ENCODE measurements at regions not wholly inside any gene's neighbourhood (a gene's known extent, or its start where the extent isn't known, plus 50 kb on each side); places are given as distances from the start of the nearest gene placed in this dataset.

DNA sequence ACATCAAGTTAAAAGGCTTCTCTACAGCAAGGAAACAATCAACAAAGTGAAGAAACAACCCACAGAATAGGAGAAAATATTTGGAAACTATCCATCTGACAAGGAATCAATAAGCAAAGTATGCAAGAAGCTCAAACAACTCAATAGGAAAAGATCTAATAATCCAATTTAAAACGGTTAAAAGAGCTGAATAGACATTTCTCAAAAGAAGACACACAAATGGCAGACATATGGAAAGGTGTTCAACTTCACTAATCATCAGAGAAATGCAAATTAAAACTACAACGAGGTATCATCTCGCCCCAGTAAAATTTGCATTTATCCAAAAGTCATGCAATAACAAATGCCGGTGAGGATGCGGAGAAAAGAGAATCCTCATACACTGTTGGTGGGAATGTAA, 82.2 kb upstream of the NECTIN3 start:
- TF ChIP-seq EZH2 (IDR thresholded peaks at IDR 0.05; ENCODE audit: borderline replicate concordance) (no peak), EZH2phosphoT487 (IDR thresholded peaks at IDR 0.05; ENCODE audit: low read depth, severe bottlenecking, unreplicated experiment) (no peak)
- TF ChIP-seq, protein P1, sequence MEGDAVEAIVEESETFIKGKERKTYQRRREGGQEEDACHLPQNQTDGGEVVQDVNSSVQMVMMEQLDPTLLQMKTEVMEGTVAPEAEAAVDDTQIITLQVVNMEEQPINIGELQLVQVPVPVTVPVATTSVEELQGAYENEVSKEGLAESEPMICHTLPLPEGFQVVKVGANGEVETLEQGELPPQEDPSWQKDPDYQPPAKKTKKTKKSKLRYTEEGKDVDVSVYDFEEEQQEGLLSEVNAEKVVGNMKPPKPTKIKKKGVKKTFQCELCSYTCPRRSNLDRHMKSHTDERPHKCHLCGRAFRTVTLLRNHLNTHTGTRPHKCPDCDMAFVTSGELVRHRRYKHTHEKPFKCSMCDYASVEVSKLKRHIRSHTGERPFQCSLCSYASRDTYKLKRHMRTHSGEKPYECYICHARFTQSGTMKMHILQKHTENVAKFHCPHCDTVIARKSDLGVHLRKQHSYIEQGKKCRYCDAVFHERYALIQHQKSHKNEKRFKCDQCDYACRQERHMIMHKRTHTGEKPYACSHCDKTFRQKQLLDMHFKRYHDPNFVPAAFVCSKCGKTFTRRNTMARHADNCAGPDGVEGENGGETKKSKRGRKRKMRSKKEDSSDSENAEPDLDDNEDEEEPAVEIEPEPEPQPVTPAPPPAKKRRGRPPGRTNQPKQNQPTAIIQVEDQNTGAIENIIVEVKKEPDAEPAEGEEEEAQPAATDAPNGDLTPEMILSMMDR (IDR thresholded peaks at IDR 0.05; ENCODE audit: poor library complexity), result no peak
